HG03378 (cell line): ENCODE measurements at regions not wholly inside any gene's neighbourhood (a gene's known extent, or its start where the extent isn't known, plus 50 kb on each side); places are given as distances from the start of the nearest gene placed in this dataset.

Experiments
- ATAC-seq: cut with Tn5 transposase; IDR thresholded peaks from one replicate; pipeline ENCODE4 v1.9.1; 2021; ENCODE audit warnings: mild to moderate bottlenecking, moderate library complexity; ENCODE audit not compliant: unreplicated experiment

GRCh38 chr2:2823061-2823753, 492.1 kb upstream of the MYT1L start:
- ATAC-seq = no peak

- ATAC-seq = no peak
Observed at GRCh38 chr2:2822143-2822542, 491.1 kb upstream of the MYT1L start.

GRCh38 chr2:2812648-2813047, 481.6 kb upstream of the MYT1L start:
- no peak for ATAC-seq

GRCh38 chr2:2812117-2812516, 481.0 kb upstream of the MYT1L start:
- no peak for ATAC-seq

GRCh38 chr2:2810504-2810903, 479.4 kb upstream of the MYT1L start:
- ATAC-seq = no peak

- ATAC-seq = no peak
Observed at GRCh38 chr2:2809771-2810170, 478.7 kb upstream of the MYT1L start.

GRCh38 chr2:2808551-2809058, 477.5 kb upstream of the MYT1L start:
- ATAC-seq = no peak

- ATAC-seq = no peak
Observed at GRCh38 chr2:2806711-2807110, 475.6 kb upstream of the MYT1L start.

GRCh38 chr2:2805263-2805662, 474.2 kb upstream of the MYT1L start:
- no peak for ATAC-seq

- no peak for ATAC-seq
Observed at GRCh38 chr2:2804528-2804927, 473.5 kb upstream of the MYT1L start.

GRCh38 chr2:2801458-2801857, 470.4 kb upstream of the MYT1L start:
- ATAC-seq = no peak

- no peak for ATAC-seq
Observed at GRCh38 chr2:2800697-2801096, 469.6 kb upstream of the MYT1L start.

- ATAC-seq = no peak
Observed at GRCh38 chr2:2800001-2800400, 468.9 kb upstream of the MYT1L start.

- no peak for ATAC-seq
Observed at GRCh38 chr2:2799151-2799697, 468.1 kb upstream of the MYT1L start.

GRCh38 chr2:2798337-2798736, 467.3 kb upstream of the MYT1L start:
- no peak for ATAC-seq

- ATAC-seq = no peak
Observed at GRCh38 chr2:2797797-2798196, 466.7 kb upstream of the MYT1L start.

GRCh38 chr2:2796207-2796606, 465.1 kb upstream of the MYT1L start:
- ATAC-seq = no peak

GRCh38 chr2:2795438-2796091, 464.5 kb upstream of the MYT1L start:
- no peak for ATAC-seq

- ATAC-seq = no peak
Observed at GRCh38 chr2:2793925-2794560, 463.0 kb upstream of the MYT1L start.

- no peak for ATAC-seq
Observed at GRCh38 chr2:2793514-2793913, 462.4 kb upstream of the MYT1L start.

GRCh38 chr2:2791606-2792005, 460.5 kb upstream of the MYT1L start:
- no peak for ATAC-seq

GRCh38 chr2:2791031-2791430, 460.0 kb upstream of the MYT1L start:
- ATAC-seq = no peak
